SK-N-SH (cell line): ENCODE measurements at regions not wholly inside any gene's neighbourhood (a gene's known extent, or its start where the extent isn't known, plus 50 kb on each side); places are given as distances from the start of the nearest gene placed in this dataset.

Experiments used
- CTCF ChIA-PET: fragments of 300-600, 350-600 bp; formaldehyde crosslinking; extraction: SDS; loops from one replicate; lab custom pipeline; 2021; lab: Yijun Ruan, JAX
- POLR2A ChIA-PET: fragments of 350-600 bp; sonication (Branson Sonifier 250); formaldehyde crosslinking; extraction: SDS; loops from one replicate; lab custom pipeline; 2020; ENCODE audit warnings: antibody characterized with exemption, inconsistent platforms; lab: Yijun Ruan, JAX
- DNase-seq: peaks from one replicate; pipeline ENCODE4 v3.0.0; 2012
- H2AFZ ChIP-seq: fragments of 200-600 bp; sonication (generic); 2 replicates; pipeline ENCODE4 v1.8.1; 2016; ENCODE audit warnings: antibody characterized with exemption, mild to moderate bottlenecking, low read depth
- H3F3A ChIP-seq: fragments of 200-600 bp; sonication (generic); replicated peaks from 2 replicates; pipeline ENCODE3; 2016; ENCODE audit warnings: antibody characterized with exemption, mild to moderate bottlenecking; ENCODE audit not compliant: insufficient read depth
- H3K27ac ChIP-seq, 2 experiments: fragments of 200-500 bp in 1 of 2; fragments of 200-600 bp in 1 of 2; sonication (Bioruptor generic) in 1 of 2; sonication (generic), shearing (Covaris generic) in 1 of 2; 2 replicates each; pipeline versions ENCODE4 v1.5.1 to v1.6.1; 2014 to 2016; ENCODE audit warnings: low read depth in 2 of 2, inconsistent platforms in 1 of 2, low read length in 1 of 2, mild to moderate bottlenecking in 1 of 2, mixed read lengths in 1 of 2
- H3K27me3 ChIP-seq: fragments of 200-600 bp; sonication (generic), shearing (Covaris generic); 2 replicates; pipeline ENCODE4 v1.6.1; 2016; ENCODE audit warnings: mixed run types; ENCODE audit not compliant: insufficient read depth
- H3K36me3 ChIP-seq, 2 experiments: fragments of 200-500 bp in 1 of 2; fragments of 200-600 bp in 1 of 2; sonication (Bioruptor generic) in 1 of 2; sonication (generic) in 1 of 2; replicated peaks in 1 of 2; 2 replicates each; pipeline versions ENCODE3 to v1.5.1; 2014 to 2016; ENCODE audit warnings: low read length in 1 of 2, mild to moderate bottlenecking in 1 of 2; ENCODE audit not compliant: insufficient read depth in 2 of 2, control insufficient read depth in 1 of 2
- H3K4me1 ChIP-seq, 2 experiments: fragments of 200-500 bp in 1 of 2; fragments of 200-600 bp in 1 of 2; sonication (Bioruptor generic) in 1 of 2; sonication (generic), shearing (Covaris generic) in 1 of 2; 2 replicates each; pipeline versions ENCODE4 v1.5.1 to v1.6.1; 2014 to 2016; ENCODE audit warnings: low read depth in 1 of 2, low read length in 1 of 2, mixed run types in 1 of 2; ENCODE audit not compliant: insufficient read depth in 2 of 2, control insufficient read depth in 1 of 2
- H3K4me2 ChIP-seq: fragments of 200-600 bp; sonication (generic), shearing (Covaris generic); 2 replicates; pipeline ENCODE4 v1.6.1; 2017; ENCODE audit warnings: mixed run types
- H3K4me3 ChIP-seq, 2 experiments: fragments of 200-500 bp in 1 of 2; fragments of 200-600 bp in 1 of 2; sonication (Bioruptor generic) in 1 of 2; sonication (generic), shearing (Covaris generic) in 1 of 2; 2 replicates each; pipeline versions ENCODE4 v1.5.1 to v1.8.1; 2014 to 2016; ENCODE audit warnings: low read depth in 2 of 2, inconsistent platforms in 1 of 2, low read length in 1 of 2, mild to moderate bottlenecking in 1 of 2, mixed read lengths in 1 of 2, moderate library complexity in 1 of 2
- H3K79me2 ChIP-seq: fragments of 200-600 bp; sonication (generic); 2 replicates; pipeline ENCODE4 v1.8.1; 2017; ENCODE audit warnings: mild to moderate bottlenecking; ENCODE audit not compliant: insufficient read depth
- H3K9ac ChIP-seq: fragments of 200-600 bp; sonication (generic); 2 replicates; pipeline ENCODE4 v1.6.1; 2017; ENCODE audit warnings: mixed run types
- H3K9me2 ChIP-seq: fragments of 200-600 bp; sonication (generic); 2 replicates; pipeline ENCODE4 v1.6.1; 2017; ENCODE audit warnings: mixed run types
- H3K9me3 ChIP-seq: fragments of 200-600 bp; sonication (generic); 2 replicates; pipeline ENCODE4 v1.6.1; 2017; ENCODE audit warnings: mixed run types, mild to moderate bottlenecking, moderate library complexity
- H4K20me1 ChIP-seq: fragments of 200-600 bp; sonication (generic); 2 replicates; pipeline ENCODE4 v1.6.1; 2017; ENCODE audit warnings: mild to moderate bottlenecking, mixed run types; ENCODE audit not compliant: insufficient read depth
- CHD2 ChIP-seq: fragments of 150-350 bp; IDR thresholded peaks from 2 replicates; pipeline ENCODE4 v1.6.1; 2018; ENCODE audit warnings: low read length; ENCODE audit not compliant: partially characterized antibody
- ELF1 ChIP-seq: IDR thresholded peaks from 2 replicates; pipeline ENCODE4 v1.4.0; 2012
- EP300 ChIP-seq, 2 experiments: IDR thresholded peaks; 2 replicates each; pipeline versions ENCODE4 v1.4.0 to v1.6.1; 2012; ENCODE audit warnings: borderline replicate concordance in 1 of 2, low read depth in 1 of 2, low read length in 1 of 2
- FOSL2 ChIP-seq: IDR thresholded peaks from 2 replicates; pipeline ENCODE4 v1.4.0; 2012; ENCODE audit warnings: low read depth, mild to moderate bottlenecking, moderate library complexity, borderline replicate concordance
- GATA2 ChIP-seq: sonication (generic); formaldehyde crosslinking; IDR thresholded peaks from 2 replicates; pipeline ENCODE4 v1.5.0; 2020; ENCODE audit warnings: mild to moderate bottlenecking, missing genetic modification reagents
- JUND ChIP-seq: IDR thresholded peaks from 2 replicates; pipeline ENCODE4 v1.4.0; 2012
- MAX ChIP-seq: IDR thresholded peaks from 2 replicates; pipeline ENCODE4 v1.4.0; 2012; ENCODE audit warnings: low read depth
- MXI1 ChIP-seq: IDR thresholded peaks from 2 replicates; pipeline ENCODE4 v1.6.1; 2012; ENCODE audit warnings: mild to moderate bottlenecking, low read depth, low read length, improper control_type of control experiment
- NFIC ChIP-seq: IDR thresholded peaks from 2 replicates; pipeline ENCODE4 v1.4.0; 2012; ENCODE audit warnings: borderline replicate concordance
- POLR2AphosphoS5 ChIP-seq: IDR thresholded peaks from 2 replicates; pipeline ENCODE4 v1.6.1; 2012; ENCODE audit warnings: low read depth, low read length
- RAD21 ChIP-seq: IDR thresholded peaks from 2 replicates; pipeline ENCODE4 v1.6.1; 2012; ENCODE audit warnings: mild to moderate bottlenecking, low read length
- REST ChIP-seq: IDR thresholded peaks from 2 replicates; pipeline ENCODE4 v1.6.1; 2012; ENCODE audit warnings: mild to moderate bottlenecking, low read depth, low read length, moderate library complexity
- YY1 ChIP-seq: IDR thresholded peaks from 2 replicates; pipeline ENCODE4 v1.4.0; 2012; ENCODE audit warnings: low read depth, mild to moderate bottlenecking
- WGBS: methylation state at CpG from one replicate; pipeline ENCODE4 v1.1.6; 2017; ENCODE audit warnings: low lambda C conversion rate; 5-methylcytosine and 5-hydroxymethylcytosine counted together
- TF ChIP-seq, protein P1 (sequence below): IDR thresholded peaks from 2 replicates; pipeline ENCODE4 v1.4.0; 2012; ENCODE audit warnings: low read depth, borderline replicate concordance
- TF ChIP-seq, protein P2 (sequence below): fragments of 150-350 bp; IDR thresholded peaks from 2 replicates; pipeline ENCODE4 v1.6.1; 2017; ENCODE audit warnings: antibody characterized with exemption, low read length, low read depth, borderline replicate concordance

- Histone ChIP-seq H2AFZ (no peak overlapping the region), H3K27ac (no peak overlapping the region), H3F3A (no peaks in the 10 kb centered on the region), H3K36me3 (no peaks in the 10 kb centered on the region), H3K79me2 (no peaks in the 10 kb centered on the region), H3K4me2 (no peak overlapping the region), H3K9me3 (no peaks in the 10 kb centered on the region), H3K9me2 (no peaks in the 10 kb centered on the region), H3K4me3 (no peak overlapping the region), H4K20me1 (no peaks in the 10 kb centered on the region), H3K4me1 (no peaks in the 10 kb centered on the region; a peak in 1 of 4 replicates), H3K27me3 (no peaks in the 10 kb centered on the region), H3K9ac (no peak overlapping the region)
- no peak for DNase-seq
- ChIA-PET CTCF (no interaction called here), POLR2A (no interaction called here)
- TF ChIP-seq EP300 (IDR thresholded peaks at IDR 0.05; ENCODE audit: borderline replicate concordance in 1 of 2, low read depth in 1 of 2, low read length in 1 of 2) (no peak), NFIC (no peak), GATA2 (CRISPR knock-in tag) (no peak), YY1 (no peak), FOSL2 (no peak), JUND (no peak), MXI1 (no peak), REST (no peak), CHD2 (no peak), RAD21 (no peak), MAX (no peak), POLR2AphosphoS5 (no peak), ELF1 (no peak)
- TF ChIP-seq, protein P1, sequence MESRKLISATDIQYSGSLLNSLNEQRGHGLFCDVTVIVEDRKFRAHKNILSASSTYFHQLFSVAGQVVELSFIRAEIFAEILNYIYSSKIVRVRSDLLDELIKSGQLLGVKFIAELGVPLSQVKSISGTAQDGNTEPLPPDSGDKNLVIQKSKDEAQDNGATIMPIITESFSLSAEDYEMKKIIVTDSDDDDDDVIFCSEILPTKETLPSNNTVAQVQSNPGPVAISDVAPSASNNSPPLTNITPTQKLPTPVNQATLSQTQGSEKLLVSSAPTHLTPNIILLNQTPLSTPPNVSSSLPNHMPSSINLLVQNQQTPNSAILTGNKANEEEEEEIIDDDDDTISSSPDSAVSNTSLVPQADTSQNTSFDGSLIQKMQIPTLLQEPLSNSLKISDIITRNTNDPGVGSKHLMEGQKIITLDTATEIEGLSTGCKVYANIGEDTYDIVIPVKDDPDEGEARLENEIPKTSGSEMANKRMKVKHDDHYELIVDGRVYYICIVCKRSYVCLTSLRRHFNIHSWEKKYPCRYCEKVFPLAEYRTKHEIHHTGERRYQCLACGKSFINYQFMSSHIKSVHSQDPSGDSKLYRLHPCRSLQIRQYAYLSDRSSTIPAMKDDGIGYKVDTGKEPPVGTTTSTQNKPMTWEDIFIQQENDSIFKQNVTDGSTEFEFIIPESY = no peak
- TF ChIP-seq, protein P2, sequence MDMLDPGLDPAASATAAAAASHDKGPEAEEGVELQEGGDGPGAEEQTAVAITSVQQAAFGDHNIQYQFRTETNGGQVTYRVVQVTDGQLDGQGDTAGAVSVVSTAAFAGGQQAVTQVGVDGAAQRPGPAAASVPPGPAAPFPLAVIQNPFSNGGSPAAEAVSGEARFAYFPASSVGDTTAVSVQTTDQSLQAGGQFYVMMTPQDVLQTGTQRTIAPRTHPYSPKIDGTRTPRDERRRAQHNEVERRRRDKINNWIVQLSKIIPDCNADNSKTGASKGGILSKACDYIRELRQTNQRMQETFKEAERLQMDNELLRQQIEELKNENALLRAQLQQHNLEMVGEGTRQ = no peak
- 53% methylated on average over 5 of the region's 5 CpGs for WGBS
Measured at GRCh38 chr11:43135966-43136534, 175.7 kb upstream of the API5 start.
